Cardiac fibroblast (primary cell): ENCODE measurements at regions not wholly inside any gene's neighbourhood (a gene's known extent, or its start where the extent isn't known, plus 50 kb on each side); places are given as distances from the start of the nearest gene placed in this dataset.
"Not testable (repeated sequence)": the region's sequence is repeated elsewhere in the genome, so short reads cannot be mapped to it uniquely, and the experiment has no call there.

ENCODE experiments used
- DNase-seq, 2 donors: peaks; one replicate each; pipeline versions ENCODE4 v3.0.0 to v3.0.0-alpha.2; 2010; ENCODE audit warnings: low read depth in 2 of 2
- H3K4me3 ChIP-seq, 2 donors: replicated peaks in 1 of 2; 1 replicate in 1 of 2; 2 replicates in 1 of 2; pipeline ENCODE4 v1.5.1; 2011; ENCODE audit warnings: low read depth in 2 of 2, low read length in 2 of 2, mild to moderate bottlenecking in 2 of 2, moderate library complexity in 1 of 2
- CTCF ChIP-seq: IDR thresholded peaks from one replicate; pipeline ENCODE4 v1.5.1; 2011; ENCODE audit warnings: low read depth, mild to moderate bottlenecking, low read length, inconsistent platforms

GRCh38 chr7:106562711-106563366 lies 98.1 kb downstream of the CCDC71L start:
- no peak for TF ChIP-seq CTCF
- no peak for DNase-seq

DNA sequence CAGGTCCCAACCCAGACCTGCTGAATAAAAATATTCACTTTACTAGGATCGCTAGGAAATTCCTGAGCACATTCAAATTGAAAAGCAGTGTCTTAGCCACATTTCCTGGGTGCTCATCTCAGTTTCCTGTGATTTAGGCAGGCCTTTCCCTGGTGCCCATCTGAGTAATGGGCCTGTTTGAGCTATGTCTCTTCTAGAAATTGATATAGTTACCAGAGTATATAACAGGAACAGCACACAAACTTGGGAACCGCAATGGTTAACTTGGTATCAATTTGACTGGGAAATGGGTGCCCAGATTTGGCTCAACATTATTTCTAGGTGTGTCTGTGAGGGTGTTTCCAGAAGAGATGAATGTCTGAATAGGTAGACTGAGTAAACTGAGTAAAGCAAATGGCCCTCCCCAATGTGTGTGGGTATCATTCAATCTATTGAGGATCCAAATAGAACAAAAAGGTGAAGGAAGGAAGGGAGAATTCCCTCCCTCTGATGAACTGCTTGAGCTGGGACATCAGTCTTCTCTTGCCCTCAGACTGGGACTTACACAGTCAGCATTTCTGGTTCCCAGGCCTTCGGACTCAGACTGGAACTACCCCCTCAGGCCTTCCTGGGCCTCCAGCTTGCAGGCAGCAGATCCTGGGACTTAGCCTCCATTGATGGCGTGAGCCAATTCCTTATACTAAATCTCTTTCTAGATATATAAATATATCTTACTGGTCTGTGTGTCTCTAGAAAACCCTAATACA lies 99.1 kb downstream of the CCDC71L start:
- TF ChIP-seq CTCF = no peak
- DNase-seq = no peak
- H3K4me3 ChIP-seq = no peak overlapping the region

More at GRCh38 chr7:106562711-106563366, 98.1 kb downstream of the CCDC71L start:
- H3K4me3 ChIP-seq = no peak overlapping the region

GRCh38 chr7:106561151-106561550 lies 99.8 kb downstream of the CCDC71L start:
- no peak for DNase-seq
- TF ChIP-seq CTCF = no peak
- H3K4me3 ChIP-seq = no peak overlapping the region

DNA sequence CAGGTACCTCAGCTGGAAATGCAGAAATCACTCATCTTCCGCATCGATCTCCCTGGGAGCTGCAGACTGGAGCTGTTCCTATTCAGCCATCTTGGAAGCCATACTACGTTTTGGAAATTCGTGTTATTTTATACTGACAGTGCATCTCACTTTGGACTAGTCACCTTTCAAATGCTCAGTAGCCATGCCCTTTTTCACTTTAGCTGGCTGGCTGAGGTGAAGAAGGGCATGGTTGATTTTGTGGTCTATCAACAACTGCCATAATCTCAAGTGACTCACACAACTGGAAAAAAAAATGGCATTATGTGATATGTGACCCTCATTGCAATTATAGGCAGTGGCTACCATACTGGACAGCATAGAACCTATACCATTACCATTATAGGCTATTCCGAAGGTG lies 100.5 kb downstream of the CCDC71L start:
- TF ChIP-seq CTCF = no peak
- DNase-seq = no peak
- no peak overlapping the region for H3K4me3 ChIP-seq

DNA sequence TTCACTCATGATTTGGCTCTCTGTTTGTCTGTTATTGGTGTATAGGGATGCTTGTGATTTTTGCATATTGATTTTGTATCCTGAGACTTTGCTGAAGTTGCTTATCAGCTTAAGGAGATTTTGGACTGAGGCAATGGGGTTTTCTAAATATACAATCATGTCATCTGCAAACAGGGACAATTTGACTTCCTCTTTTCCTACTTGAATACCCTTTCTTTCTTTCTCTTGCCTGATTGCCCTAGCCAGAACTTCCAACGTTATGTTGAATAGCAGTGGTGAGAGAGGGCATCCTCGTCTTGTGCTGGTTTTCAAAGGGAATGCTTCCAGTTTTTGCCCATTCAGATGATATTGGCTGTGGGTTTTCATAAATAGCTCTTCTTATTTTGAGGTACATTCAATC lies 104.7 kb downstream of the CCDC71L start:
- H3K4me3 ChIP-seq, DNase-seq: not testable (repeated sequence)

DNA sequence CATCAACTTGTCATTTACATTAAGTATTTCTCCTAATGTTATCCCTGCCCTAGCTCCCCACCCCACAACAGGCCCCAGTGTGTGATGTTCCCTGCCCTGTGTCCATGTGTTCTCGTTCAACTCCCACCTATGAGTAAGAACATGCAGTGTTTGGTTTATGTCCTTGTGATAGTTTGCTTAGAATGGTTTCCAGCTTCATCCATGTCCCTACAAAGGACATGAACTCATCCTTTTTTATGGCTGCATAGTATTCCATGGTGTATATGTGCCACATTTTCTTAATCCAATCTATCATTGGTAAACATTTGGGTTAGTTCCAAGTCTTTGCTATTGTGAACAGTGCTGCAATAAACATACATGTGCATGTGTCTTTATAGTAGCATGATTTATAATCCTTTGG lies 106.3 kb downstream of the CCDC71L start:
- not testable (repeated sequence) for DNase-seq, H3K4me3 ChIP-seq

DNA sequence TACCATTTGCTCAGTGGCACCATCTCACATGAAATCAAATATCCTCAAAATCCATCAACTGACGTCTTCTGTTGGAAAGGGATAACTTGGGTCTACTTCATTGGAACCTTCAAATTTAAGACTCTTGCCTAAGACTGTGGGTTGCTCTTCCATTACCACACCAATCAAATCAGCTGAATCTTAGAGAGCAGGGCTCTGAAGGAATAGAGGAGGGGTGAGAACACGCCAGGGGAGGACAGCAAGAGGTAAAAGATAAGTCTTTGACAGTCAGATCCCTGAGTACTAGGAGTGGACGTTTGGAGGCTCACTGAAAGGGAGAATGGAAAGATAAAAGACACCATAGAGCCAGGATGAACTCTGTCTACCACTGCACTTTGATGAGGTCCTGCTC lies 107.5 kb downstream of the CCDC71L start:
- no peak for DNase-seq
- TF ChIP-seq CTCF = no peak
- H3K4me3 ChIP-seq = no peak overlapping the region
